DND-41 (cell line): ENCODE measurements at regions not wholly inside any gene's neighbourhood (a gene's known extent, or its start where the extent isn't known, plus 50 kb on each side); places are given as distances from the start of the nearest gene placed in this dataset.

ENCODE experiments used
- ATAC-seq: fragments of 200-7000 bp; cut with Tn5 transposase; 3 replicates; pipeline ENCODE4 v1.9.1; 2021; ENCODE audit warnings: low read depth; ENCODE audit not compliant: insufficient read depth
- DNase-seq: peaks from one replicate; pipeline ENCODE4 v3.0.0-alpha.2; 2020
- H2AFZ ChIP-seq: 2 replicates; pipeline ENCODE4 v1.6.0; 2012; ENCODE audit warnings: low read depth, low read length
- H3K27ac ChIP-seq: 2 replicates; pipeline ENCODE4 v1.5.1; 2012; ENCODE audit warnings: low read length, inconsistent platforms
- H3K27me3 ChIP-seq: fragments of 200-600 bp; sonication (generic); 2 replicates; pipeline ENCODE4 v1.6.0; 2012; ENCODE audit warnings: low read length, mild to moderate bottlenecking, inconsistent platforms; ENCODE audit not compliant: insufficient read depth, poor library complexity
- H3K36me3 ChIP-seq: 2 replicates; pipeline ENCODE4 v1.5.1; 2012; ENCODE audit warnings: low read length, inconsistent platforms; ENCODE audit not compliant: insufficient read depth
- H3K4me1 ChIP-seq: 2 replicates; pipeline ENCODE4 v1.5.1; 2012; ENCODE audit warnings: mild to moderate bottlenecking, low read length; ENCODE audit not compliant: insufficient read depth
- H3K4me2 ChIP-seq: 2 replicates; pipeline ENCODE4 v1.6.0; 2012; ENCODE audit warnings: mild to moderate bottlenecking, moderate library complexity, low read length, inconsistent platforms; ENCODE audit not compliant: insufficient read depth
- H3K4me3 ChIP-seq, 2 experiments: fragments of 200-600 bp in 1 of 2; shearing (Covaris generic) in 1 of 2; 2 replicates each; pipeline ENCODE4 v1.5.1; 2012 to 2016; ENCODE audit warnings: inconsistent platforms in 2 of 2, low read length in 2 of 2, mild to moderate bottlenecking in 2 of 2, low read depth in 1 of 2, moderate library complexity in 1 of 2
- H3K79me2 ChIP-seq: 2 replicates; pipeline ENCODE4 v1.6.0; 2012; ENCODE audit warnings: low read length, inconsistent platforms; ENCODE audit not compliant: insufficient read depth
- H3K9ac ChIP-seq: 2 replicates; pipeline ENCODE4 v1.6.0; 2012; ENCODE audit warnings: low read depth, mild to moderate bottlenecking, inconsistent platforms, low read length, moderate library complexity
- H3K9me3 ChIP-seq: 2 replicates; pipeline ENCODE4 v1.5.1; 2012; ENCODE audit warnings: low read length, moderate library complexity, mild to moderate bottlenecking, inconsistent platforms; ENCODE audit not compliant: insufficient read depth, severe bottlenecking
- H4K20me1 ChIP-seq: 2 replicates; pipeline ENCODE4 v1.6.0; 2012; ENCODE audit warnings: low read length; ENCODE audit not compliant: insufficient read depth
- CTCF ChIP-seq: IDR thresholded peaks from 2 replicates; pipeline ENCODE4 v1.5.1; 2012; ENCODE audit warnings: borderline replicate concordance, low read length, moderate library complexity, mild to moderate bottlenecking; ENCODE audit not compliant: poor library complexity, severe bottlenecking; ENCODE audit errors: extremely low read depth
- EZH2 ChIP-seq: IDR thresholded peaks from 3 replicates; pipeline ENCODE4 v1.6.1; 2012; ENCODE audit warnings: borderline replicate concordance, low read depth, mild to moderate bottlenecking, moderate library complexity, low read length, inconsistent platforms; ENCODE audit not compliant: severe bottlenecking

GRCh38 chr19:28307963-28308362, 905.0 kb downstream of the UQCRFS1 start:
- Histone ChIP-seq H2AFZ (no peak overlapping the region), H3K4me2 (no peak overlapping the region), H3K9me3 (no peaks in the 10 kb centered on the region), H3K4me3 (no peak overlapping the region), H3K27me3 (no peaks in the 10 kb centered on the region), H3K27ac (no peak overlapping the region), H3K4me1 (peaks cover 6% of the 10 kb centered on the region), H3K36me3 (no peaks in the 10 kb centered on the region), H4K20me1 (no peaks in the 10 kb centered on the region), H3K9ac (no peak overlapping the region), H3K79me2 (no peaks in the 10 kb centered on the region)
- no peak for ATAC-seq
- TF ChIP-seq EZH2 (no peak), CTCF (no peak)
- no peak for DNase-seq

- Histone ChIP-seq H3K4me3 (no peak overlapping the region), H3K4me2 (no peak overlapping the region), H3K36me3 (no peaks in the 10 kb centered on the region), H4K20me1 (no peaks in the 10 kb centered on the region), H3K79me2 (no peaks in the 10 kb centered on the region), H2AFZ (no peak overlapping the region), H3K27ac (no peak overlapping the region), H3K27me3 (no peaks in the 10 kb centered on the region), H3K9me3 (no peaks in the 10 kb centered on the region), H3K9ac (no peak overlapping the region), H3K4me1 (peaks cover 6% of the 10 kb centered on the region)
- TF ChIP-seq CTCF (no peak), EZH2 (no peak)
- no peak for DNase-seq
- ATAC-seq: no peak
These were observed 905.5 kb downstream of the UQCRFS1 start for GRCh38 chr19:28307487-28307886.

GRCh38 chr19:28305513-28305912, 907.4 kb downstream of the UQCRFS1 start:
- H2AFZ ChIP-seq: no peak overlapping the region
- no peak overlapping the region for H3K9ac ChIP-seq
- H3K4me2 ChIP-seq: no peak overlapping the region
- no peak for TF ChIP-seq EZH2
- no peak for TF ChIP-seq CTCF
- ATAC-seq: peak; percentile 62; the same call in 2 of the 3 replicates
- no peaks in the 10 kb centered on the region for H3K36me3 ChIP-seq
- no peak overlapping the region for H3K4me3 ChIP-seq
- H3K27me3 ChIP-seq: no peaks in the 10 kb centered on the region
- H3K9me3 ChIP-seq: no peaks in the 10 kb centered on the region
- peak; percentile 24 for DNase-seq
- H3K27ac ChIP-seq: no peak overlapping the region
- H3K79me2 ChIP-seq: no peaks in the 10 kb centered on the region
- no peaks in the 10 kb centered on the region for H4K20me1 ChIP-seq
- peaks cover 6% of the 10 kb centered on the region for H3K4me1 ChIP-seq

GRCh38 chr19:28303502-28303901, 909.4 kb downstream of the UQCRFS1 start:
- peaks cover 6% of the 10 kb centered on the region for H3K4me1 ChIP-seq
- ATAC-seq (no peak), DNase-seq (no peak)
- H3K9ac ChIP-seq: no peak overlapping the region
- H3K27ac ChIP-seq: no peak overlapping the region
- H3K79me2 ChIP-seq: no peaks in the 10 kb centered on the region
- no peak overlapping the region for H3K4me3 ChIP-seq
- no peaks in the 10 kb centered on the region for H3K9me3 ChIP-seq
- TF ChIP-seq CTCF: no peak
- no peak for TF ChIP-seq EZH2
- H4K20me1 ChIP-seq: no peaks in the 10 kb centered on the region
- H3K27me3 ChIP-seq: no peaks in the 10 kb centered on the region
- H2AFZ ChIP-seq: no peak overlapping the region
- H3K36me3 ChIP-seq: no peaks in the 10 kb centered on the region
- H3K4me2 ChIP-seq: no peak overlapping the region
